BLaER1 (cell line): ENCODE measurements at regions not wholly inside any gene's neighbourhood (a gene's known extent, or its start where the extent isn't known, plus 50 kb on each side); places are given as distances from the start of the nearest gene placed in this dataset.

Experiments used
- H3K27ac ChIP-seq: shearing (Covaris generic); formaldehyde crosslinking; 2 replicates; pipeline ENCODE4 v1.8.1; 2022
- H3K27me3 ChIP-seq: shearing (Covaris generic); formaldehyde crosslinking; 2 replicates; pipeline ENCODE4 v1.8.1; 2022
- H3K36me3 ChIP-seq: shearing (Covaris generic); formaldehyde crosslinking; 2 replicates; pipeline ENCODE4 v1.8.1; 2022
- H3K4me1 ChIP-seq: shearing (Covaris generic); formaldehyde crosslinking; 2 replicates; pipeline ENCODE4 v1.8.1; 2022
- H3K4me2 ChIP-seq: shearing (Covaris generic); formaldehyde crosslinking; 2 replicates; pipeline ENCODE4 v1.8.1; 2022
- H3K4me3 ChIP-seq: shearing (Covaris generic); formaldehyde crosslinking; 2 replicates; pipeline ENCODE4 v1.8.1; 2022
- H3K9ac ChIP-seq: shearing (Covaris generic); formaldehyde crosslinking; 2 replicates; pipeline ENCODE4 v1.8.1; 2022
- H3K9me3 ChIP-seq: shearing (Covaris generic); formaldehyde crosslinking; 2 replicates; pipeline ENCODE4 v1.8.1; 2022
- H4K20me1 ChIP-seq: shearing (Covaris generic); formaldehyde crosslinking; 2 replicates; pipeline ENCODE4 v1.8.1; 2022
- Cebpa-rat ChIP-seq: shearing (Covaris generic); IDR thresholded peaks from 2 replicates; pipeline ENCODE4 v1.8.1; 2022

GRCh38 chr6:104640761-104641160, 219.0 kb downstream of the HACE1 start:
- Histone ChIP-seq H3K9ac (no peak overlapping the region), H3K27me3 (no peaks in the 10 kb centered on the region), H3K27ac (no peak overlapping the region), H3K9me3 (0 out of 2 replicates have a peak, but pooled peaks cover under 1% of the 10 kb centered on the region), H3K4me3 (no peak overlapping the region), H4K20me1 (no peaks in the 10 kb centered on the region), H3K4me2 (no peak overlapping the region), H3K4me1 (peaks cover 20% of the 10 kb centered on the region), H3K36me3 (no peaks in the 10 kb centered on the region)
- TF ChIP-seq Cebpa-rat: no peak

GRCh38 chr6:104640150-104640700, 219.5 kb downstream of the HACE1 start:
- Histone ChIP-seq H3K27ac (no peak overlapping the region), H3K27me3 (no peaks in the 10 kb centered on the region), H4K20me1 (no peaks in the 10 kb centered on the region), H3K4me3 (no peak overlapping the region), H3K4me2 (peak overlapping the region; percentile 10; the same call in 1 of the 2 replicates), H3K9ac (no peak overlapping the region), H3K9me3 (0 out of 2 replicates have a peak, but pooled peaks cover 6% of the 10 kb centered on the region), H3K4me1 (peaks cover 20% of the 10 kb centered on the region), H3K36me3 (no peaks in the 10 kb centered on the region)
- TF ChIP-seq Cebpa-rat: no peak

DNA sequence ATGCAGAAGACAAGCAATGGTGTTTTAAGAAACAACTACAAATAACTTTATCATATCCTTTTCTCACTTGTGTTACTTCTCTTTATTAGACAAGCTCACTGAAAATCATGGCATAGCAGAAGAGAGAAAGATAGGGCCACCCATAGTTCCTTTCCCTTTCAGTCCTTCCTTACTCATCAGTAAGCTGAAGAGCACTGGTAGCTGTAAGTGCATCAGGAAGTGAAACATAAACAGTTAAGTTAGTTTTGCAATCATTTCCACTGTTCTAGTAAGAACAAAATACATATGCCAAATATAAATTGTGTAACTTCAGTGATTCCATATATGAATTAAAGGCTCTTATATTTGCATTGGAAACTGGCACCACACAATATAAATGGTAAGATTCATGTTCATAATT, 220.1 kb downstream of the HACE1 start:
- TF ChIP-seq Cebpa-rat: no peak
- Histone ChIP-seq H4K20me1 (no peaks in the 10 kb centered on the region), H3K4me2 (peak overlapping the region; percentile 21; the same call in 1 of the 2 replicates), H3K9me3 (0 out of 2 replicates have a peak, but pooled peaks cover 7% of the 10 kb centered on the region), H3K9ac (no peak overlapping the region), H3K4me3 (no peak overlapping the region), H3K27me3 (no peaks in the 10 kb centered on the region), H3K27ac (no peak overlapping the region), H3K4me1 (peaks cover 20% of the 10 kb centered on the region), H3K36me3 (no peaks in the 10 kb centered on the region)

DNA sequence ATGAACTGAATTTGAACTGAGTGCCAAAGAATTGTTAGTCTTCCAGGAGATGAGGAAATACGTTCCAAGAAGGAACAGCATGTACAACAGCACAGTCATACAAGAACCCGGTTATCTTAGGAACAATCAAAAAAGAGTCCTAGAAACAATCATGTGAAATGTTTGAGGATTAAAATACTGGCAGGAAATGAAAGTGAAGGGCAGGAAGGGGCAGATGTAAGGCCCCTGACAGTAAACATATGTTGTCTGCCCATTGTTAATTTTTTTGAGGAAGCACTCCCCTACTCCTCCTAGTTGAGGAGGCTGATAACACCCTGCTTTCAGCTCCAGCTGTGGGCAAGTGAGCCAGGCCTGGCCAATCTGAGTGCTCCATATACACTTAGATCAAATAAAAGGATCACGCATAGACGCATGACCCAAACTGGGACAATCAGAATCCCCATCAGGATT, 220.9 kb downstream of the HACE1 start:
- no peak for TF ChIP-seq Cebpa-rat
- Histone ChIP-seq H3K9ac (no peak overlapping the region), H3K4me1 (peaks cover 20% of the 10 kb centered on the region), H3K36me3 (no peaks in the 10 kb centered on the region), H3K4me2 (peak overlapping the region; percentile 21), H4K20me1 (no peaks in the 10 kb centered on the region), H3K27ac (no peak overlapping the region; the same call in 1 of the 2 replicates), H3K4me3 (no peak overlapping the region), H3K9me3 (0 out of 2 replicates have a peak, but pooled peaks cover 7% of the 10 kb centered on the region), H3K27me3 (no peaks in the 10 kb centered on the region)

- no peaks in the 10 kb centered on the region for H3K27me3 ChIP-seq
- no peak overlapping the region for H3K9ac ChIP-seq
- no peaks in the 10 kb centered on the region for H3K36me3 ChIP-seq
- H3K4me2 ChIP-seq: no peak overlapping the region
- H3K4me3 ChIP-seq: no peak overlapping the region
- H3K27ac ChIP-seq: no peak overlapping the region
- H4K20me1 ChIP-seq: no peaks in the 10 kb centered on the region
- H3K9me3 ChIP-seq: 0 out of 2 replicates have a peak, but pooled peaks cover 7% of the 10 kb centered on the region
- no peaks in the 10 kb centered on the region for H3K4me1 ChIP-seq
- TF ChIP-seq Cebpa-rat: no peak
Measured at GRCh38 chr6:104633125-104633524, 226.6 kb downstream of the HACE1 start.

GRCh38 chr6:104632588-104632987, 227.1 kb downstream of the HACE1 start:
- H4K20me1 ChIP-seq: no peaks in the 10 kb centered on the region
- H3K9ac ChIP-seq: no peak overlapping the region
- H3K36me3 ChIP-seq: no peaks in the 10 kb centered on the region
- H3K9me3 ChIP-seq: 0 out of 2 replicates have a peak, but pooled peaks cover 7% of the 10 kb centered on the region
- H3K27me3 ChIP-seq: no peaks in the 10 kb centered on the region
- no peak overlapping the region for H3K4me2 ChIP-seq
- H3K27ac ChIP-seq: no peak overlapping the region
- no peak overlapping the region for H3K4me3 ChIP-seq
- no peaks in the 10 kb centered on the region for H3K4me1 ChIP-seq
- no peak for TF ChIP-seq Cebpa-rat

DNA sequence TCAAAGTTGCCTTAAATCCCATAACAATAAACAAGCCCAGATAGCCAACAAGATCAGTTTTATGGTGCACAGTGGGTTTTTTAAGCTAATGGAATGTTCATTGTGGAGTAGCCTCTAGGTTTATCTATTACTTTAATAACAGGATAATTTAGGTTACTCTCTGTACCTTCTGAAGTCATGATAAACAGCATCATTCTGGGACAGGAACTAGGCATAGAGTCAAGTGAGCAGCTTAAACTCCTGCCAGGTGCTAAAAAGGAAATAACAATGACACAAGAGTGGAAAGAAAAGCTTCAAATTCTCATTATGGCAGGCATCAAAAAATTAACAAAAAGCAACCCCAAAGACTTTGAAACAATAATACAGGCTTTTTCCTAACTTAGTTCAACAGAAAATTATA, 228.8 kb downstream of the HACE1 start:
- Histone ChIP-seq H3K27ac (no peak overlapping the region), H3K27me3 (no peaks in the 10 kb centered on the region), H3K4me3 (no peak overlapping the region), H3K4me2 (no peak overlapping the region), H3K9me3 (0 out of 2 replicates have a peak, but pooled peaks cover 7% of the 10 kb centered on the region), H3K4me1 (no peaks in the 10 kb centered on the region), H3K9ac (no peak overlapping the region), H4K20me1 (no peaks in the 10 kb centered on the region), H3K36me3 (no peaks in the 10 kb centered on the region)
- TF ChIP-seq Cebpa-rat: no peak

DNA sequence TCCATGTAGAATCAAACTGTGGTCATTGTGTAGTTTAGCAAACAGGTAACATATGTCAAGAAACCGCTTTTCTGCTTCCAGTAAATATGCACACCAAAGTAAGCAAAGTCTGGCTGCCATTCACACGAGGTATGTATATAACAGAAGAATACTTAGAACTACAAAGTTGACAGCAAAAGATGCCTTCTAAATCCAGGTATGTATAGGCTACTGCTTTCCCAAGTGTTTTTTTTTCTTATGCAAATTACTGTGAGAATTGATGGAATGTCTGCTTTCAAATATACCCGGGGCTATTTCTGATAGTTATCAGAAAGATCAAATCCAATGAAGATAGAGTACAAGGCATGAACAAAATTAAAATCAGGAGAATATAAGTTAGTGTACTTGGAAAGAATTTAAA, 229.2 kb downstream of the HACE1 start:
- no peak overlapping the region for H3K4me2 ChIP-seq
- no peak overlapping the region for H3K4me3 ChIP-seq
- no peaks in the 10 kb centered on the region for H3K27me3 ChIP-seq
- no peak overlapping the region for H3K27ac ChIP-seq
- H3K9ac ChIP-seq: no peak overlapping the region
- H3K4me1 ChIP-seq: no peaks in the 10 kb centered on the region
- H3K9me3 ChIP-seq: 0 out of 2 replicates have a peak, but pooled peaks cover 4% of the 10 kb centered on the region
- no peaks in the 10 kb centered on the region for H4K20me1 ChIP-seq
- H3K36me3 ChIP-seq: no peaks in the 10 kb centered on the region
- no peak for TF ChIP-seq Cebpa-rat

GRCh38 chr6:104629826-104630225, 229.9 kb downstream of the HACE1 start:
- no peaks in the 10 kb centered on the region for H3K4me1 ChIP-seq
- no peak overlapping the region for H3K9ac ChIP-seq
- no peaks in the 10 kb centered on the region for H3K36me3 ChIP-seq
- TF ChIP-seq Cebpa-rat: no peak
- H3K27ac ChIP-seq: no peak overlapping the region
- H3K4me3 ChIP-seq: no peak overlapping the region
- H3K4me2 ChIP-seq: no peak overlapping the region
- no peaks in the 10 kb centered on the region for H3K27me3 ChIP-seq
- H3K9me3 ChIP-seq: no peaks in the 10 kb centered on the region
- H4K20me1 ChIP-seq: no peaks in the 10 kb centered on the region

GRCh38 chr6:104625536-104625935, 234.2 kb downstream of the HACE1 start:
- H3K4me1 ChIP-seq: no peaks in the 10 kb centered on the region
- TF ChIP-seq Cebpa-rat: no peak
- H3K36me3 ChIP-seq: no peaks in the 10 kb centered on the region
- no peaks in the 10 kb centered on the region for H3K27me3 ChIP-seq
- no peaks in the 10 kb centered on the region for H4K20me1 ChIP-seq
- no peak overlapping the region for H3K9ac ChIP-seq
- H3K4me2 ChIP-seq: no peak overlapping the region
- no peak overlapping the region for H3K27ac ChIP-seq
- H3K4me3 ChIP-seq: no peak overlapping the region
- H3K9me3 ChIP-seq: no peaks in the 10 kb centered on the region
